PC-9 (cell line): ENCODE measurements at regions not wholly inside any gene's neighbourhood (a gene's known extent, or its start where the extent isn't known, plus 50 kb on each side); places are given as distances from the start of the nearest gene placed in this dataset.

ENCODE experiments used
- BruUV-seq: library from RNA; stranded (reverse); fragments of 400-500 nt; replicated peaks from 2 replicates; lab custom pipeline; 2021; lab: Mats Ljungman, UMichigan
- CTCF ChIA-PET: fragments of 300-600 bp; sonication (Branson Sonifier 250); formaldehyde crosslinking; loops from one replicate; lab custom pipeline; 2022; ENCODE audit warnings: antibody characterized with exemption; lab: Charles Lee
- POLR2A ChIA-PET: fragments of 300-600 bp; sonication (Branson Sonifier 250); formaldehyde crosslinking; loops from one replicate; lab custom pipeline; 2022; ENCODE audit warnings: antibody characterized with exemption; ENCODE audit not compliant: unreplicated experiment; lab: Charles Lee
- DNase-seq, 2 experiments: peaks; one replicate each; pipeline versions ENCODE4 v3.0.0 to v3.0.0-alpha.2; 2015 to 2022; ENCODE audit warnings: mixed read lengths in 1 of 2
- H2AFZ ChIP-seq: fragments of 200-600 bp; sonication (generic); 2 replicates; pipeline ENCODE4 v1.8.1; 2017; ENCODE audit warnings: antibody characterized with exemption
- H3F3A ChIP-seq: fragments of 200-600 bp; sonication (generic); 2 replicates; pipeline ENCODE4 v1.8.1; 2017; ENCODE audit warnings: antibody characterized with exemption, mild to moderate bottlenecking, low read depth; ENCODE audit not compliant: insufficient read depth
- H3K27ac ChIP-seq: fragments of 200-600 bp; sonication (generic); 2 replicates; pipeline ENCODE4 v1.6.1; 2016; ENCODE audit warnings: mixed run types
- H3K27me3 ChIP-seq: fragments of 200-600 bp; sonication (generic); 2 replicates; pipeline ENCODE4 v1.6.1; 2016; ENCODE audit warnings: low read depth, mixed run types; ENCODE audit not compliant: insufficient read depth
- H3K36me3 ChIP-seq: fragments of 200-600 bp; sonication (generic); 2 replicates; pipeline ENCODE4 v1.6.1; 2016; ENCODE audit warnings: low read depth, mixed run types
- H3K4me1 ChIP-seq: fragments of 200-600 bp; sonication (generic); replicated peaks from 2 replicates; pipeline ENCODE4 v1.6.1; 2016; ENCODE audit warnings: mixed run types; ENCODE audit not compliant: insufficient read depth
- H3K4me2 ChIP-seq: fragments of 200-600 bp; sonication (generic); 2 replicates; pipeline ENCODE4 v1.6.1; 2017; ENCODE audit warnings: mixed run types
- H3K4me3 ChIP-seq: fragments of 200-600 bp; sonication (generic); 2 replicates; pipeline ENCODE4 v1.6.1; 2016; ENCODE audit warnings: mixed run types
- H3K79me2 ChIP-seq: fragments of 200-600 bp; sonication (generic); 2 replicates; pipeline ENCODE4 v1.6.1; 2017; ENCODE audit warnings: low read depth, mixed run types
- H3K9me2 ChIP-seq: fragments of 200-600 bp; sonication (generic); 2 replicates; pipeline ENCODE4 v1.8.1; 2017; ENCODE audit warnings: mild to moderate bottlenecking; ENCODE audit not compliant: insufficient read depth
- H3K9me3 ChIP-seq: fragments of 200-600 bp; sonication (generic); 2 replicates; pipeline ENCODE4 v1.8.1; 2016; ENCODE audit warnings: low read depth; ENCODE audit not compliant: insufficient read depth
- H4K20me1 ChIP-seq: fragments of 200-600 bp; sonication (generic); 2 replicates; pipeline ENCODE4 v1.8.1; 2017; ENCODE audit not compliant: insufficient read depth
- CTCF ChIP-seq: fragments of 200-600 bp; sonication (generic); conservative IDR thresholded peaks from 2 replicates; pipeline ENCODE4 v1.6.1; 2017; ENCODE audit warnings: mixed run types, antibody characterized with exemption, mild to moderate bottlenecking, moderate library complexity
- EZH2 ChIP-seq: fragments of 200-600 bp; sonication (generic); IDR thresholded peaks from 2 replicates; pipeline ENCODE4 v1.8.0; 2017; ENCODE audit warnings: antibody characterized with exemption, low read depth
- intact Hi-C: fragments of 100-400 bp; cut with micrococcal nuclease; formaldehyde crosslinking; loops from one replicate; pipeline ENCODE4 v1.10.0; 2022; ENCODE audit not compliant: unreplicated experiment

DNA sequence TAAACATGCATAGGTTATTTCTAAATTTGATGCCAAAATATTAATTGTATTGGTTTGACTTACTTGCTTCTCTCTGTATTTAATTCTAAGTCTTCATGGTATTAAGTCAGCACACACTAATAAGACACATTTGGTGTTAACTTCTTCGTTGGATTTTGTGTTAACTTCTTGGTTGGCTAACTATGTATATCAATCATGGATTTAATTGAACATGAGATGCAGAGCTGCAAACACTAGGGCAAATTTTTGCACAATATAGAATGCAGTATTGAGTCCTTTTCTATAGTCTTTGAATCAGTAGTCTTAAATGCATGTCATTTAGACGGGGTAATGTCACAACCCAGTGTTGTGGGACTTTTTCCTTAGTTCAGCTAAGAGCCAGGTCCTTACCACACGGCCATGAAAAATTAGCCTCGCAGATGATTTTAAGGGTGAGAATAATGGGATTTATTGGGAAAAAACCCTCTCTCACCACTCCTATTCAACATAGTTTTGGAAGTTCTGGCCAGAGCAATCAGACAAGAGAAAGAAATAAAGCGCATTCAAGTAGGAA, 142.9 kb upstream of the TRIM24 start:
- no peak overlapping the region for H2AFZ ChIP-seq
- no peaks in the 10 kb centered on the region for H3K27me3 ChIP-seq
- ChIA-PET POLR2A (no interaction called here), CTCF (no interaction called here)
- no peak overlapping the region for H3K27ac ChIP-seq
- no peaks in the 10 kb centered on the region for H3K79me2 ChIP-seq
- no peaks in the 10 kb centered on the region for H3F3A ChIP-seq
- DNase-seq: no peak
- no peak overlapping the region for H3K4me2 ChIP-seq
- no peaks in the 10 kb centered on the region for H4K20me1 ChIP-seq
- intact Hi-C loops: no loop called here
- no peaks in the 10 kb centered on the region; the same call in 1 of the 2 replicates for H3K9me3 ChIP-seq
- H3K4me3 ChIP-seq: no peak overlapping the region
- no peaks in the 10 kb centered on the region for H3K36me3 ChIP-seq
- TF ChIP-seq EZH2: no peak
- TF ChIP-seq CTCF: no peak
- H3K9me2 ChIP-seq: no peaks in the 10 kb centered on the region
- no peaks in the 10 kb centered on the region for H3K4me1 ChIP-seq
- BruUV-seq: no TSS peak

- H3K9me2 ChIP-seq: no peaks in the 10 kb centered on the region
- DNase-seq: no peak
- H3K36me3 ChIP-seq: no peaks in the 10 kb centered on the region
- POLR2A ChIA-PET: no interaction called here
- TF ChIP-seq EZH2 (no peak), CTCF (no peak)
- peaks cover 3% of the 10 kb centered on the region; the same call in 1 of the 2 replicates for H3K4me1 ChIP-seq
- H3K4me3 ChIP-seq: no peak overlapping the region
- H3K4me2 ChIP-seq: no peak overlapping the region
- CTCF ChIA-PET: no interaction called here
- H3K9me3 ChIP-seq: no peaks in the 10 kb centered on the region; the same call in none of the 2 replicates
- H3K79me2 ChIP-seq: no peaks in the 10 kb centered on the region
- no TSS peak for BruUV-seq
- H3K27ac ChIP-seq: no peak overlapping the region
- H3F3A ChIP-seq: no peaks in the 10 kb centered on the region
- no peaks in the 10 kb centered on the region for H4K20me1 ChIP-seq
- no peaks in the 10 kb centered on the region for H3K27me3 ChIP-seq
- intact Hi-C loops: no loop called here
- no peak overlapping the region for H2AFZ ChIP-seq
Measured at GRCh38 chr7:138324941-138325340, 135.1 kb upstream of the TRIM24 start.

GRCh38 chr7:138325434-138325833, 134.6 kb upstream of the TRIM24 start:
- Histone ChIP-seq H3K27ac (no peak overlapping the region), H2AFZ (no peak overlapping the region), H3K4me3 (no peak overlapping the region), H3K4me2 (no peak overlapping the region), H3F3A (no peaks in the 10 kb centered on the region), H3K4me1 (peaks cover 3% of the 10 kb centered on the region; the same call in 1 of the 2 replicates), H4K20me1 (no peaks in the 10 kb centered on the region), H3K27me3 (no peaks in the 10 kb centered on the region), H3K79me2 (no peaks in the 10 kb centered on the region), H3K36me3 (no peaks in the 10 kb centered on the region), H3K9me2 (no peaks in the 10 kb centered on the region), H3K9me3 (no peaks in the 10 kb centered on the region; the same call in none of the 2 replicates)
- intact Hi-C loops: no loop called here
- no TSS peak for BruUV-seq
- ChIA-PET CTCF (no interaction called here), POLR2A (interaction anchor here (0.7 kb wide), 1 partner anchor 567 kb away, joined by 4 read pairs; no protein-coding TSS in a partner anchor)
- TF ChIP-seq CTCF: no peak
- TF ChIP-seq EZH2: no peak
- peak; percentile 15 to 78 for DNase-seq
